Right atrium auricular region (tissue), 2 donors: ENCODE measurements at regions not wholly inside any gene's neighbourhood (a gene's known extent, or its start where the extent isn't known, plus 50 kb on each side); places are given as distances from the start of the nearest gene placed in this dataset.

Source experiments
- DNase-seq: peaks from one replicate; pipeline ENCODE4 v3.0.0-alpha.2; 2019; ENCODE audit warnings: low spot score
- H3K27ac ChIP-seq, 2 donors: fragments of 200-600 bp; sonication (generic); 1 replicate in 1 of 2; 2 replicates in 1 of 2; pipeline ENCODE4 v1.5.1; 2016 to 2019
- H3K27me3 ChIP-seq, 2 donors: fragments of 200-600 bp; sonication (generic); one replicate each; pipeline versions ENCODE4 v1.5.1 to v1.6.0; 2017 to 2019
- H3K36me3 ChIP-seq: fragments of 200-600 bp; sonication (generic); one replicate; pipeline ENCODE4 v1.5.1; 2016
- H3K4me1 ChIP-seq, 2 donors: fragments of 200-600 bp; sonication (generic); one replicate each; pipeline versions ENCODE4 v1.5.1 to v1.6.0; 2017 to 2019
- H3K4me3 ChIP-seq, 2 donors: fragments of 200-600 bp; sonication (generic); 1 replicate in 1 of 2; 2 replicates in 1 of 2; pipeline ENCODE4 v1.5.1; 2017 to 2019; ENCODE audit warnings: mild to moderate bottlenecking in 1 of 2, moderate library complexity in 1 of 2
- H3K9me3 ChIP-seq, 2 donors: fragments of 200-600 bp; sonication (generic); one replicate each; pipeline ENCODE4 v1.5.1; 2019
- TF ChIP-seq, protein P1 (sequence below), 2 donors: fragments of 200-600 bp; sonication (generic); IDR thresholded peaks; one replicate each; pipeline ENCODE4 v1.5.1; 2019; ENCODE audit warnings: antibody characterized with exemption in 2 of 2

DNA sequence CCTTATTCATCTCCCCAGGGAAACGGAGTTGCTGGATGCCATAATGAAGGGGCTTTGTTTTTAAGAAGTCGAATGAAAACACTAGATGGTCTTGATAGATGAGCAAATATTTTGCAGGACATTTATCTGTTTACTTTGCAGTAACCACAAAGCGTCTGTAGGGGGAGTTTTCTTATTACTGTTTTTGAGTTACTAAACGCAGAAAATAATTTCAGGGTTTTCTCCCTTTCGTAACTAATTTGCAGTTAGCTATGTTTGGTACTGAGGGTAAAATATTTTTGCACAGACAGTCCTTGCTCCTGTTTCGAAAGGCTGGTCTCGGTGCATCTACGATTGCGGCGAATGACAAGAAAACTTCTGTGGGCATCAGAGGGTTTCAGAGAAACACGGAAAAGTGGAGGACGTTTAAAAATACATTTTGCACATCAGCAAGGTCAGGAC lies 505.6 kb upstream of the MKI67 start:
- no peak overlapping the region for H3K4me3 ChIP-seq
- H3K27ac ChIP-seq, result no peak overlapping the region
- no peak for DNase-seq
- no peaks in the 10 kb centered on the region for H3K4me1 ChIP-seq
- no peaks in the 10 kb centered on the region for H3K36me3 ChIP-seq
- no peaks in the 10 kb centered on the region for H3K9me3 ChIP-seq
- TF ChIP-seq, protein P1, sequence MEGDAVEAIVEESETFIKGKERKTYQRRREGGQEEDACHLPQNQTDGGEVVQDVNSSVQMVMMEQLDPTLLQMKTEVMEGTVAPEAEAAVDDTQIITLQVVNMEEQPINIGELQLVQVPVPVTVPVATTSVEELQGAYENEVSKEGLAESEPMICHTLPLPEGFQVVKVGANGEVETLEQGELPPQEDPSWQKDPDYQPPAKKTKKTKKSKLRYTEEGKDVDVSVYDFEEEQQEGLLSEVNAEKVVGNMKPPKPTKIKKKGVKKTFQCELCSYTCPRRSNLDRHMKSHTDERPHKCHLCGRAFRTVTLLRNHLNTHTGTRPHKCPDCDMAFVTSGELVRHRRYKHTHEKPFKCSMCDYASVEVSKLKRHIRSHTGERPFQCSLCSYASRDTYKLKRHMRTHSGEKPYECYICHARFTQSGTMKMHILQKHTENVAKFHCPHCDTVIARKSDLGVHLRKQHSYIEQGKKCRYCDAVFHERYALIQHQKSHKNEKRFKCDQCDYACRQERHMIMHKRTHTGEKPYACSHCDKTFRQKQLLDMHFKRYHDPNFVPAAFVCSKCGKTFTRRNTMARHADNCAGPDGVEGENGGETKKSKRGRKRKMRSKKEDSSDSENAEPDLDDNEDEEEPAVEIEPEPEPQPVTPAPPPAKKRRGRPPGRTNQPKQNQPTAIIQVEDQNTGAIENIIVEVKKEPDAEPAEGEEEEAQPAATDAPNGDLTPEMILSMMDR (IDR thresholded peaks at IDR 0.05), result peak; percentile 32 to 75
- no peaks in the 10 kb centered on the region for H3K27me3 ChIP-seq

DNA sequence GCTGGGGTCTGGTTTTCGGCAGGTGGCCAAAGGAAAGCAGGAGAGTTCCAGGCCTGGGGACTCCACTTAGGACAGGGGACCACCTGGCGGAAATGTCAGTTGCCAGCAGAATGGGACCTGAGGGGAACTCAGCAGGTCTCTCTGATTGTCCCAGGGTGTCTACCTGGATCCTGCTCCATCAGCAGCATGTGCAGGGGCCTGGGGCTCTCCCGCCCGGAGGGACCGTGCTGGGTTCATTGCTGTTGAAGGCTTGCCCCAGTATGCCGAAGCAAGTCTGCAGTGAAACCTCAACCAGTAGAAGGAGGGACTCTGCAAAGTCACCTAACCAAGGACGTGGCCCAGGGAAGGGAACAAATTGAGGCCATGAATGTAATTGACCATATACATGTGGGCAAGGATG lies 506.5 kb upstream of the MKI67 start:
- Histone ChIP-seq H3K27ac (no peak overlapping the region), H3K27me3 (no peaks in the 10 kb centered on the region), H3K36me3 (no peaks in the 10 kb centered on the region), H3K4me1 (no peaks in the 10 kb centered on the region), H3K9me3 (no peaks in the 10 kb centered on the region), H3K4me3 (no peak overlapping the region)
- TF ChIP-seq, protein P1 (IDR thresholded peaks at IDR 0.05), result no peak
- DNase-seq, result no peak

DNA sequence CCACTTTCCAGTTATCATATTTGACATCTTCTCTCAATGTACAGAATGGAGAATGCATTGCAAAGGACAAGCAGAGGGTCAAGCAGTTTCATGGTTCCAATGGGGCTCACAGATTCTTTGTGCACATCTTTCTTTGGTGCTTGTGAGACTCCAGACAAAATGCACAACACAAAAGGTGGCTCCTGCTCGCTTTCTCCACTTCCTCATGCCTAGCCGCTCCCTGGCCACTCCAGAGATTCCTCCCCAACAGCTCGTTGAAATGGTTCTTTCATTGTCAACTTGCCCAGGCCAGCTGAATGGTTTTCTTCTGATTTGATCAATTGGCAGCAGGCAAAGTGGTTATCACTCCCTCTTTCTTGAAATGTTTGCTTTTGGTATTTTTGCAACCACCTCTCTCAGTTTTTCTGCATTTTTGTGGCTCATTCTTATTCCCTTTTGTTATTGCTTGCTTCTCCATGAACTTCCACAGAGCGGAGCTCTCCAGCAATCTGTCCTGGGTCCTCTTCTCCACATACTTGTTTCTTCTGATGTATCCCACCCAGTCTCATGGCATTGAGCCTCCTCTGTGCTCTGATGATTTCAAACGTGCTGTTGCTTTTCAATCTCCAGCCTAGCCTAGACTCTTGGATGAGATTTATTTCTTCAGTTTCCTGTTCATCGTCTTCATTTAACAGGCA lies 507.8 kb upstream of the MKI67 start:
- DNase-seq, result no peak
- no peaks in the 10 kb centered on the region for H3K4me1 ChIP-seq

DNA sequence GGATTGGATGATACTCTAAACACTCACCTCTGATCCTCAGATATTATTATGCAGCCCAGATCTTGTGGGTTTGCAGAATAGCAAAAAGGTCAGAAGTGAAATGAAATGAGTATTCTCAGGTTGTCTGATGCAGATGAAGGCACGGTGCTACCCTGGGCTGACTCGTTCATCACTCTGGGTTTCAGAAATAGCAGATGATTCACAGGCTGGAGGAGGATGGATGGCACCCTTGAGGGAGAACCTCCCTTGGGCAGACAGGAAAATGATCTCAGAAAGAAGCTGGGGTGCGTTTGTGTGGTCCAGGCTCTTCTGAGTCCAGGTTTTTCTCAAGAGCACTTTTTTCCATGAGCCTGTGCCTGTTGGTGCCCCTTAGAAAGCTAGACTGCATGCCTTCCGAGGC lies 515.8 kb upstream of the MKI67 start:
- H3K4me3 ChIP-seq, result no peak overlapping the region
- no peaks in the 10 kb centered on the region for H3K9me3 ChIP-seq
- DNase-seq, result no peak
- no peaks in the 10 kb centered on the region for H3K4me1 ChIP-seq
- H3K27me3 ChIP-seq, result no peaks in the 10 kb centered on the region
- TF ChIP-seq, protein P1 (IDR thresholded peaks at IDR 0.05), result no peak
- H3K27ac ChIP-seq, result no peak overlapping the region
- H3K36me3 ChIP-seq, result no peaks in the 10 kb centered on the region

More for the DNA sequence above, 507.8 kb upstream of the MKI67 start:
- Histone ChIP-seq H3K9me3 (no peaks in the 10 kb centered on the region), H3K27me3 (no peaks in the 10 kb centered on the region), H3K36me3 (no peaks in the 10 kb centered on the region), H3K27ac (no peak overlapping the region), H3K4me3 (no peak overlapping the region)
- TF ChIP-seq, protein P1 (IDR thresholded peaks at IDR 0.05), result peak in 1 of 2 donors; percentile 46

DNA sequence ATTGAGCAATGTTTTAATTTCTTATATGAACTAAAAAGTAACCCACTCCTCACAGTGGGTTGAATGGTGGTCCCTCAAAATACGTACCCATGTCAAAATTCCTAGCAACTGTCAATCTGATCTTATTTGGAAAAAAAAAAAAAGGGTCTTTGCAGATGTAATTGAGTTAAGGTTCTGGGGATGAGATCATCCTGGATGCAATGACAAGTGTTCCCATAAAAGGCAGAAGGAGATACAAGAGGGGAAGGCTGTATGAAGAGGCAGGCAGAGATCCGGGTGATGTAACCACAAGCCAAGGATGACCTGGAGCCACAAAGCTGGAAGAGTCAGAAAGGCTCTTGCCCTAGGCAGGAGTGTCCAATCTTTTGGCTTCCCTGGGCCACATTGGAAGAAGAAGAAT lies 516.3 kb upstream of the MKI67 start:
- Histone ChIP-seq H3K27ac (no peak overlapping the region), H3K9me3 (no peaks in the 10 kb centered on the region), H3K36me3 (no peaks in the 10 kb centered on the region), H3K4me1 (no peaks in the 10 kb centered on the region), H3K27me3 (no peaks in the 10 kb centered on the region), H3K4me3 (no peak overlapping the region)
- no peak for DNase-seq
- TF ChIP-seq, protein P1 (IDR thresholded peaks at IDR 0.05), result no peak

DNA sequence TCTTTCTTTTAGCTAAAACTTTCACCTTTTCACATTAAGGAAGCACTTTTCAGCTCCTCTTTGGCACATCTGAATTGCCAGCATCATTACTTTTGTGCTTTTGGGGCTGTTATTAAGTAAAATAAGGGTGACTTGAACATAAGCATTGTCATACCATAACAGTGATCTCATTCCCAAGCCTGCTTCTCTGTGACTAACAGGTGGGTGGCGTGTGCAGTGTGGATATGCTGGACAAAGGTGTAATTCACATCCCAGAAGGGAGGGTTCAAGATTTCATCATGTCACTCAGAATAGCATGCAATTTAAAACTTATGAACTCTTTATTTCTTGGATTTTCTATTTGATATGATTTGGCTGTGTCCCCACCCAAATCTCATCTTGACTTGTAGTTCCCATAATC lies 517.4 kb upstream of the MKI67 start:
- DNase-seq, result no peak
- no peak overlapping the region for H3K27ac ChIP-seq
- no peaks in the 10 kb centered on the region for H3K9me3 ChIP-seq
- H3K27me3 ChIP-seq, result no peaks in the 10 kb centered on the region
- no peaks in the 10 kb centered on the region for H3K36me3 ChIP-seq
- no peak overlapping the region for H3K4me3 ChIP-seq
- no peaks in the 10 kb centered on the region for H3K4me1 ChIP-seq
- TF ChIP-seq, protein P1 (IDR thresholded peaks at IDR 0.05), result no peak
